SU-DHL-6 (cell line): ENCODE measurements at regions not wholly inside any gene's neighbourhood (a gene's known extent, or its start where the extent isn't known, plus 50 kb on each side); places are given as distances from the start of the nearest gene placed in this dataset.

Experiments
- H2AFZ ChIP-seq: fragments of 200-600 bp; sonication (generic); 2 replicates; pipeline ENCODE4 v1.6.1; 2014; ENCODE audit warnings: low read depth, mild to moderate bottlenecking, moderate library complexity, mixed read lengths, antibody characterized with exemption, low read length; ENCODE audit not compliant: severe bottlenecking
- H3F3A ChIP-seq: fragments of 200-600 bp; shearing (Covaris generic); 2 replicates; pipeline ENCODE4 v1.6.0; 2016; ENCODE audit warnings: antibody characterized with exemption, mild to moderate bottlenecking; ENCODE audit not compliant: insufficient read depth
- H3K27ac ChIP-seq: fragments of 200-600 bp; sonication (generic); 2 replicates; pipeline ENCODE4 v1.5.1; 2016; ENCODE audit warnings: low read depth, mild to moderate bottlenecking, low read length, moderate library complexity, mixed read lengths
- H3K27me3 ChIP-seq: fragments of 200-600 bp; sonication (generic), shearing (Covaris generic); 2 replicates; pipeline ENCODE4 v1.6.0; 2014; ENCODE audit warnings: mild to moderate bottlenecking, low read length
- H3K36me3 ChIP-seq: fragments of 200-600 bp; sonication (generic); 2 replicates; pipeline ENCODE4 v1.6.1; 2014; ENCODE audit warnings: mild to moderate bottlenecking, low read length, mixed read lengths
- H3K4me2 ChIP-seq: fragments of 300-600, 200-600 bp; shearing (Covaris generic), sonication (generic); 2 replicates; pipeline ENCODE4 v1.6.0; 2014; ENCODE audit warnings: low read length, low read depth, mild to moderate bottlenecking; ENCODE audit not compliant: poor library complexity, severe bottlenecking
- H3K4me3 ChIP-seq: fragments of 200-600 bp; sonication (generic); 2 replicates; pipeline ENCODE4 v1.5.1; 2014; ENCODE audit warnings: antibody characterized with exemption, low read length, mild to moderate bottlenecking, mixed read lengths; ENCODE audit not compliant: insufficient read depth, poor library complexity, severe bottlenecking
- H3K79me2 ChIP-seq: fragments of 200-600 bp; sonication (generic); 2 replicates; pipeline ENCODE4 v1.6.1; 2014; ENCODE audit warnings: mild to moderate bottlenecking, low read length, moderate library complexity; ENCODE audit not compliant: insufficient read depth
- H3K9ac ChIP-seq: fragments of 200-600 bp; sonication (generic); 2 replicates; pipeline ENCODE4 v1.7.0; 2014; ENCODE audit warnings: mild to moderate bottlenecking, low read length
- H3K9me2 ChIP-seq: fragments of 200-600 bp; sonication (generic); replicated peaks from 2 replicates; pipeline ENCODE4 v1.6.1; 2014; ENCODE audit warnings: low read length; ENCODE audit not compliant: insufficient read depth
- H3K9me3 ChIP-seq: fragments of 200-600 bp; sonication (generic); 2 replicates; pipeline ENCODE4 v1.6.1; 2014; ENCODE audit warnings: low read length, mixed read lengths; ENCODE audit not compliant: insufficient read depth
- H4K20me1 ChIP-seq: fragments of 200-600 bp; sonication (generic); 2 replicates; pipeline ENCODE4 v1.6.1; 2014; ENCODE audit warnings: low read depth, mild to moderate bottlenecking, antibody characterized with exemption, low read length, moderate library complexity, mixed read lengths
- CTCF ChIP-seq: fragments of 200-600 bp; sonication (generic); IDR thresholded peaks from one replicate; pipeline ENCODE4 v1.5.1; 2017; ENCODE audit warnings: antibody characterized with exemption, mild to moderate bottlenecking, low read length, moderate library complexity; ENCODE audit not compliant: insufficient read depth, poor library complexity, severe bottlenecking
- EZH2phosphoT487 ChIP-seq: fragments of 200-600 bp; sonication (generic), shearing (Covaris generic); conservative IDR thresholded peaks from 2 replicates; pipeline ENCODE4 v1.6.1; 2018; ENCODE audit warnings: mild to moderate bottlenecking, antibody characterized with exemption, low read length, moderate library complexity, mixed read lengths

DNA sequence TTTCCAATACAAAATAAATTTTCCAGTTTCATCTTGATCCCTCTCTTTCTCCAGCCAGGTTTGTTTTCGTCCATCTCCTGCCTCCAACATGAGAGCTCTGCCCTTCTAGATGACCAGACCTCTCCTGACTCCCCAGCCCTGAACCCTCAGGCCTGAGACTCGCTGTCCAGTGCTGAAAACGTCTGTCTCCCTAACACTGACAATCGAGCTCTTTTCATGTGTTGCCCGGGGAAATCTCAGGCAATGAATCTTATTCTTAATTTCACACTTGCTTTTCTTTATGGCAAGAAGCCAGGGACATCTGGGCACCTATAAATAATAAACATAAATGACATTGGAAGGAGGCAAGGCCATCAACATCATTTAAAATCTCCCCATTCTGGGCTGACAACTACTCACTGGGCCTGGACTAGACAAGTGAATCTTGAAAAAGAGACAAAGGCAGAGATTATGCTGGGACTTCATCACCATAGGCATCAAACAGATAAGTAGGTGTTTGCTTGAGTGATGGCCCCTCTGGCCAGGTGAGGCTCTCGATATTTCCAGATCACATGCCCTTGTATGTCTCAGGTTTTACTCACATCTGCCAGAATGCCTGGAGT lies 274.5 kb upstream of the B3GAT1 start:
- no peaks in the 10 kb centered on the region for H3K9me3 ChIP-seq
- no peak for TF ChIP-seq EZH2phosphoT487
- TF ChIP-seq CTCF: no peak
- H3F3A ChIP-seq: no peaks in the 10 kb centered on the region
- no peaks in the 10 kb centered on the region for H3K36me3 ChIP-seq
- H3K27ac ChIP-seq: no peak overlapping the region
- no peak overlapping the region for H2AFZ ChIP-seq
- H4K20me1 ChIP-seq: no peaks in the 10 kb centered on the region
- no peak overlapping the region for H3K4me2 ChIP-seq
- H3K27me3 ChIP-seq: no peaks in the 10 kb centered on the region
- H3K9ac ChIP-seq: no peak overlapping the region
- H3K79me2 ChIP-seq: no peaks in the 10 kb centered on the region
- no peak overlapping the region for H3K4me3 ChIP-seq
- H3K9me2 ChIP-seq: no peaks in the 10 kb centered on the region

GRCh38 chr11:134685793-134686380 lies 273.8 kb upstream of the B3GAT1 start:
- no peaks in the 10 kb centered on the region for H3K9me3 ChIP-seq
- H3K9ac ChIP-seq: no peak overlapping the region
- H3K79me2 ChIP-seq: no peaks in the 10 kb centered on the region
- no peak overlapping the region for H2AFZ ChIP-seq
- no peaks in the 10 kb centered on the region for H3F3A ChIP-seq
- TF ChIP-seq EZH2phosphoT487 (no peak), CTCF (no peak)
- H4K20me1 ChIP-seq: no peaks in the 10 kb centered on the region
- no peak overlapping the region for H3K4me3 ChIP-seq
- H3K27ac ChIP-seq: no peak overlapping the region
- no peaks in the 10 kb centered on the region for H3K36me3 ChIP-seq
- no peaks in the 10 kb centered on the region for H3K27me3 ChIP-seq
- H3K9me2 ChIP-seq: no peaks in the 10 kb centered on the region
- no peak overlapping the region for H3K4me2 ChIP-seq

DNA sequence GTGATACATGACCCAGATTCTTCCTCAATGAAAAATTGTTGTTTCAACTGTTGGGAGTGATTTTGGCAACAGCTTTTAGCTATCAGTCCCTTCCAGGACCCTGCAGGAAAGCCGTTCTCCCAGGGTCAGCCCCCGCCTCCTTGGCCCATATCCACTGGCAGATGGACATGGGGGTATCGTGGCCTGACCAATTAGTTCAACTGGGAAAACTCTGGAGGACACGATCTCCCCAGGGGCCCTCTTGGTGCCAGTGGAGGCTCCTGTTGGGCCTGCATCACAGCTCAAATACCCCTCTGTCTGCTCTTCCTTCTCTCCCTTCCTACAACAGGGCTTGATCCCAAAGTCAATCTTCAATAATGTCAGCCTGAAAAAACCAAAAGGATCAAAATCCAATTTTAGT lies 272.5 kb upstream of the B3GAT1 start:
- Histone ChIP-seq H3K79me2 (no peaks in the 10 kb centered on the region), H3K9me2 (no peaks in the 10 kb centered on the region), H3K27me3 (no peaks in the 10 kb centered on the region), H3K9ac (no peak overlapping the region), H3K9me3 (no peaks in the 10 kb centered on the region), H3K27ac (no peak overlapping the region), H3K4me3 (no peak overlapping the region), H3F3A (no peaks in the 10 kb centered on the region), H4K20me1 (no peaks in the 10 kb centered on the region), H3K4me2 (no peak overlapping the region), H2AFZ (no peak overlapping the region), H3K36me3 (no peaks in the 10 kb centered on the region)
- TF ChIP-seq EZH2phosphoT487: no peak
- no peak for TF ChIP-seq CTCF
